RWPE1 (cell line): ENCODE measurements at regions not wholly inside any gene's neighbourhood (a gene's known extent, or its start where the extent isn't known, plus 50 kb on each side); places are given as distances from the start of the nearest gene placed in this dataset.
"Not testable (repeated sequence)": the region's sequence is repeated elsewhere in the genome, so short reads cannot be mapped to it uniquely, and the experiment has no call there.

Experiments
- CTCF ChIA-PET: fragments of 350-600 bp; sonication (Branson Sonifier 250); formaldehyde crosslinking; extraction: SDS; loops from one replicate; lab custom pipeline; 2021; lab: Yijun Ruan, JAX
- POLR2A ChIA-PET: fragments of 400-600 bp; formaldehyde crosslinking; extraction: SDS; loops from one replicate; lab custom pipeline; 2020; ENCODE audit warnings: antibody characterized with exemption; ENCODE audit not compliant: low non-redundant PET; lab: Yijun Ruan, JAX
- DNase-seq: peaks from one replicate; pipeline ENCODE4 v3.0.0; 2012; ENCODE audit warnings: low spot score
- H3K27ac ChIP-seq: fragments of 450-650 bp; 2 replicates; pipeline ENCODE4 v1.5.1; 2017
- CTCF ChIP-seq: fragments of 450-650 bp; conservative IDR thresholded peaks from 2 replicates; pipeline ENCODE4 v1.5.1; 2017; ENCODE audit warnings: low read depth, mild to moderate bottlenecking

- TF ChIP-seq CTCF, result no peak
- POLR2A ChIA-PET, result no interaction called here
- no peak for DNase-seq
- no peak overlapping the region for H3K27ac ChIP-seq
- CTCF ChIA-PET, result no interaction called here
Observed at GRCh38 chr4:79141530-79141929, 184.3 kb downstream of the NAA11 start.

- POLR2A ChIA-PET, result no interaction called here
- H3K27ac ChIP-seq, result no peak overlapping the region
- no peak for TF ChIP-seq CTCF
- no peak for DNase-seq
- CTCF ChIA-PET, result no interaction called here
Observed at GRCh38 chr4:79134767-79135166, 191.1 kb downstream of the NAA11 start.

- no peak overlapping the region for H3K27ac ChIP-seq
- DNase-seq, result no peak
- ChIA-PET POLR2A (no interaction called here), CTCF (no interaction called here)
- TF ChIP-seq CTCF, result no peak
Observed at GRCh38 chr4:79132826-79133225, 193.0 kb downstream of the NAA11 start.

- H3K27ac ChIP-seq, result no peak overlapping the region
- ChIA-PET POLR2A (no interaction called here), CTCF (no interaction called here)
- no peak for TF ChIP-seq CTCF
- DNase-seq, result no peak
Observed at GRCh38 chr4:79121875-79122358, 182.7 kb upstream of the PAQR3 start.

- no peak for TF ChIP-seq CTCF
- ChIA-PET CTCF (no interaction called here), POLR2A (no interaction called here)
- no peak overlapping the region for H3K27ac ChIP-seq
- no peak for DNase-seq
Observed at GRCh38 chr4:79121223-79121622, 182.0 kb upstream of the PAQR3 start.

- DNase-seq, CTCF ChIA-PET, POLR2A ChIA-PET, H3K27ac ChIP-seq: not testable (repeated sequence)
Observed at GRCh38 chr4:79117051-79117450, 177.8 kb upstream of the PAQR3 start.

- no peak for DNase-seq
Observed at GRCh38 chr4:79107014-79107413, 167.8 kb upstream of the PAQR3 start.

More at GRCh38 chr4:79107014-79107413, 167.8 kb upstream of the PAQR3 start:
- no peak for TF ChIP-seq CTCF
- ChIA-PET POLR2A (no interaction called here), CTCF (no interaction called here)
- H3K27ac ChIP-seq, result no peak overlapping the region
